ENCODE measurements at regions not wholly inside any gene's neighbourhood (a gene's known extent, or its start where the extent isn't known, plus 50 kb on each side); places are given as distances from the start of the nearest gene placed in this dataset.
"Not testable (repeated sequence)": the region's sequence is repeated elsewhere in the genome, so short reads cannot be mapped to it uniquely, and the experiment has no call there.

GRCh38 chr7:38331853-38332595 is 58.6 kb upstream of the TARP start:
- not testable (repeated sequence) for H3K4me3 ChIP-seq (ENCODE audit: low read depth, low read length); DNase-seq (ENCODE audit: low read depth)

GRCh38 chr7:38330861-38331621 is 57.6 kb upstream of the TARP start:
- TF ChIP-seq, protein P1, sequence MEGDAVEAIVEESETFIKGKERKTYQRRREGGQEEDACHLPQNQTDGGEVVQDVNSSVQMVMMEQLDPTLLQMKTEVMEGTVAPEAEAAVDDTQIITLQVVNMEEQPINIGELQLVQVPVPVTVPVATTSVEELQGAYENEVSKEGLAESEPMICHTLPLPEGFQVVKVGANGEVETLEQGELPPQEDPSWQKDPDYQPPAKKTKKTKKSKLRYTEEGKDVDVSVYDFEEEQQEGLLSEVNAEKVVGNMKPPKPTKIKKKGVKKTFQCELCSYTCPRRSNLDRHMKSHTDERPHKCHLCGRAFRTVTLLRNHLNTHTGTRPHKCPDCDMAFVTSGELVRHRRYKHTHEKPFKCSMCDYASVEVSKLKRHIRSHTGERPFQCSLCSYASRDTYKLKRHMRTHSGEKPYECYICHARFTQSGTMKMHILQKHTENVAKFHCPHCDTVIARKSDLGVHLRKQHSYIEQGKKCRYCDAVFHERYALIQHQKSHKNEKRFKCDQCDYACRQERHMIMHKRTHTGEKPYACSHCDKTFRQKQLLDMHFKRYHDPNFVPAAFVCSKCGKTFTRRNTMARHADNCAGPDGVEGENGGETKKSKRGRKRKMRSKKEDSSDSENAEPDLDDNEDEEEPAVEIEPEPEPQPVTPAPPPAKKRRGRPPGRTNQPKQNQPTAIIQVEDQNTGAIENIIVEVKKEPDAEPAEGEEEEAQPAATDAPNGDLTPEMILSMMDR (IDR thresholded peaks at IDR 0.05; ENCODE audit: low read depth, low read length, missing control alignments), result peak; percentile 43
- H3K4me3 ChIP-seq (ENCODE audit: low read depth, low read length), result no peak overlapping the region
- DNase-seq (ENCODE audit: low read depth), result no peak

GRCh38 chr7:38330039-38330438 is 56.6 kb upstream of the TARP start:
- TF ChIP-seq, protein P1 (IDR thresholded peaks at IDR 0.05; ENCODE audit: low read depth, low read length, missing control alignments), result no peak
- H3K4me3 ChIP-seq (ENCODE audit: low read depth, low read length), result no peak overlapping the region
- DNase-seq (ENCODE audit: low read depth), result no peak

GRCh38 chr7:38329340-38329739 is 55.9 kb upstream of the TARP start:
- no peak for DNase-seq (ENCODE audit: low read depth)
- no peak overlapping the region for H3K4me3 ChIP-seq (ENCODE audit: low read depth, low read length)
- TF ChIP-seq, protein P1 (IDR thresholded peaks at IDR 0.05; ENCODE audit: low read depth, low read length, missing control alignments), result no peak

- TF ChIP-seq, protein P1 (IDR thresholded peaks at IDR 0.05; ENCODE audit: low read depth, low read length, missing control alignments), result no peak
- no peak overlapping the region for H3K4me3 ChIP-seq (ENCODE audit: low read depth, low read length)
- no peak for DNase-seq (ENCODE audit: low read depth)
Measured at GRCh38 chr7:38328814-38329213, 55.4 kb upstream of the TARP start.

DNA sequence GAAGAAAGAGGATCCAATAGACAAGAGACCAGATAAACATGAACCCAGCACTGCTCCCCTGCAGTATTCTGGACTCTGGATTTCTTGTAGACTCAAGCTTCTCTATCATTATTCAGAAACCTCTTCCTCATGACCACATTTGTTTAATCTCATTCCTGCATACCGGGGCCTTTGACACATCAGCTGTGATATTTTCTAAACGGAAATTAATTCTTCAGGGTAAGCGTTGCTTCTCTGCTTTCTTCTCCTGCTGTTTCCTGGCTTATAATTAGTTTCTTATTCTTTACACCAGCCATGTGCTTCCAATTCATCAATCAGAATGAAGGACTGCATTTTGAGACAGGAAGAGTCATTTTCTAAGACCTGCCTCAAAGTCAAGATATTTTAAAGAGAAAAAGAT is 54.2 kb upstream of the TARP start:
- DNase-seq (ENCODE audit: low read depth), result no peak
- TF ChIP-seq, protein P1 (IDR thresholded peaks at IDR 0.05; ENCODE audit: low read depth, low read length, missing control alignments), result no peak
- no peak overlapping the region for H3K4me3 ChIP-seq (ENCODE audit: low read depth, low read length)
